Ovary (tissue), 3 donors: ENCODE measurements at regions not wholly inside any gene's neighbourhood (a gene's known extent, or its start where the extent isn't known, plus 50 kb on each side); places are given as distances from the start of the nearest gene placed in this dataset.

ENCODE experiments used
- CTCF ChIP-seq, 3 donors: fragments of 450-650 bp in 2 of 3; fragments of 200-600 bp in 1 of 3; IDR thresholded peaks; one replicate each; pipeline versions ENCODE4 v1.5.1 to v1.8.0; 2016 to 2022; ENCODE audit warnings: antibody characterized with exemption in 3 of 3, mild to moderate bottlenecking in 1 of 3
- EP300 ChIP-seq: sonication (generic); formaldehyde crosslinking; IDR thresholded peaks from one replicate; pipeline ENCODE4 v1.6.1; 2017; ENCODE audit warnings: antibody characterized with exemption
- POLR2A ChIP-seq: fragments of 450-650 bp; IDR thresholded peaks from one replicate; pipeline ENCODE4 v1.6.1; 2017; ENCODE audit warnings: antibody characterized with exemption, mild to moderate bottlenecking, moderate library complexity
- donor health status: DM: no; HTN: no; CAD: no.

- TF ChIP-seq POLR2A: no peak
- TF ChIP-seq CTCF (IDR thresholded peaks at IDR 0.05): no peak
- TF ChIP-seq EP300: no peak
Measured at GRCh38 chr1:114338191-114338890, 172.7 kb downstream of the TRIM33 start.
